DND-41 (cell line): ENCODE measurements at regions not wholly inside any gene's neighbourhood (a gene's known extent, or its start where the extent isn't known, plus 50 kb on each side); places are given as distances from the start of the nearest gene placed in this dataset.

Experiments
- ATAC-seq: fragments of 200-7000 bp; cut with Tn5 transposase; 3 replicates; pipeline ENCODE4 v1.9.1; 2021; ENCODE audit warnings: low read depth; ENCODE audit not compliant: insufficient read depth
- DNase-seq: peaks from one replicate; pipeline ENCODE4 v3.0.0-alpha.2; 2020
- H2AFZ ChIP-seq: 2 replicates; pipeline ENCODE4 v1.6.0; 2012; ENCODE audit warnings: low read depth, low read length
- H3K27ac ChIP-seq: 2 replicates; pipeline ENCODE4 v1.5.1; 2012; ENCODE audit warnings: low read length, inconsistent platforms
- H3K27me3 ChIP-seq: fragments of 200-600 bp; sonication (generic); 2 replicates; pipeline ENCODE4 v1.6.0; 2012; ENCODE audit warnings: low read length, mild to moderate bottlenecking, inconsistent platforms; ENCODE audit not compliant: insufficient read depth, poor library complexity
- H3K36me3 ChIP-seq: 2 replicates; pipeline ENCODE4 v1.5.1; 2012; ENCODE audit warnings: low read length, inconsistent platforms; ENCODE audit not compliant: insufficient read depth
- H3K4me1 ChIP-seq: 2 replicates; pipeline ENCODE4 v1.5.1; 2012; ENCODE audit warnings: mild to moderate bottlenecking, low read length; ENCODE audit not compliant: insufficient read depth
- H3K4me2 ChIP-seq: 2 replicates; pipeline ENCODE4 v1.6.0; 2012; ENCODE audit warnings: mild to moderate bottlenecking, moderate library complexity, low read length, inconsistent platforms; ENCODE audit not compliant: insufficient read depth
- H3K4me3 ChIP-seq, 2 experiments: fragments of 200-600 bp in 1 of 2; shearing (Covaris generic) in 1 of 2; 2 replicates each; pipeline ENCODE4 v1.5.1; 2012 to 2016; ENCODE audit warnings: inconsistent platforms in 2 of 2, low read length in 2 of 2, mild to moderate bottlenecking in 2 of 2, low read depth in 1 of 2, moderate library complexity in 1 of 2
- H3K79me2 ChIP-seq: 2 replicates; pipeline ENCODE4 v1.6.0; 2012; ENCODE audit warnings: low read length, inconsistent platforms; ENCODE audit not compliant: insufficient read depth
- H3K9ac ChIP-seq: 2 replicates; pipeline ENCODE4 v1.6.0; 2012; ENCODE audit warnings: low read depth, mild to moderate bottlenecking, inconsistent platforms, low read length, moderate library complexity
- H3K9me3 ChIP-seq: 2 replicates; pipeline ENCODE4 v1.5.1; 2012; ENCODE audit warnings: low read length, moderate library complexity, mild to moderate bottlenecking, inconsistent platforms; ENCODE audit not compliant: insufficient read depth, severe bottlenecking
- H4K20me1 ChIP-seq: 2 replicates; pipeline ENCODE4 v1.6.0; 2012; ENCODE audit warnings: low read length; ENCODE audit not compliant: insufficient read depth
- EZH2 ChIP-seq: IDR thresholded peaks from 3 replicates; pipeline ENCODE4 v1.6.1; 2012; ENCODE audit warnings: borderline replicate concordance, low read depth, mild to moderate bottlenecking, moderate library complexity, low read length, inconsistent platforms; ENCODE audit not compliant: severe bottlenecking
- TF ChIP-seq, protein P1 (sequence below): IDR thresholded peaks from 2 replicates; pipeline ENCODE4 v1.5.1; 2012; ENCODE audit warnings: borderline replicate concordance, low read length, moderate library complexity, mild to moderate bottlenecking; ENCODE audit not compliant: poor library complexity, severe bottlenecking; ENCODE audit errors: extremely low read depth

DNA sequence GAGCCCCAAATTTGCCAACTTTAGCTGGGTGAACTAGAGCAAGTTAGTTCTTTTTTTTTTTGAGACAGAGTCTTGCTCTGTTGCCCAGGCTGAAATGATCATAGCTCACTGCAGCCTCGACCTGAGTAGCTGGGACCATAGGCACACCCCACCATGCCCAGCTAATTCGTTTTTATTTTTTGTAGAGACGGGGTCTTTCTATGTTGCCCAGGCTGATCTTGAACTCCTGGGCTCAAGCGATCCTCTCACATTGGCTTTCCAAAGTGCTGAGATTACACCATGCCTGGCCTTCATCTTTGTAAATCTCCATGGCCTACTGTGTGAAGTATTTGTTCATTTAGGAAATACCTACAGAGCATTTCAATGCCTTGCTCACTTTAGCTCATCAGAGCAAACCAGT, 105.6 kb upstream of the SLC44A3 start:
- ATAC-seq (no peak), DNase-seq (no peak)
- no peaks in the 10 kb centered on the region for H3K27me3 ChIP-seq
- no peak overlapping the region for H3K4me2 ChIP-seq
- no peak for TF ChIP-seq EZH2
- TF ChIP-seq, protein P1, sequence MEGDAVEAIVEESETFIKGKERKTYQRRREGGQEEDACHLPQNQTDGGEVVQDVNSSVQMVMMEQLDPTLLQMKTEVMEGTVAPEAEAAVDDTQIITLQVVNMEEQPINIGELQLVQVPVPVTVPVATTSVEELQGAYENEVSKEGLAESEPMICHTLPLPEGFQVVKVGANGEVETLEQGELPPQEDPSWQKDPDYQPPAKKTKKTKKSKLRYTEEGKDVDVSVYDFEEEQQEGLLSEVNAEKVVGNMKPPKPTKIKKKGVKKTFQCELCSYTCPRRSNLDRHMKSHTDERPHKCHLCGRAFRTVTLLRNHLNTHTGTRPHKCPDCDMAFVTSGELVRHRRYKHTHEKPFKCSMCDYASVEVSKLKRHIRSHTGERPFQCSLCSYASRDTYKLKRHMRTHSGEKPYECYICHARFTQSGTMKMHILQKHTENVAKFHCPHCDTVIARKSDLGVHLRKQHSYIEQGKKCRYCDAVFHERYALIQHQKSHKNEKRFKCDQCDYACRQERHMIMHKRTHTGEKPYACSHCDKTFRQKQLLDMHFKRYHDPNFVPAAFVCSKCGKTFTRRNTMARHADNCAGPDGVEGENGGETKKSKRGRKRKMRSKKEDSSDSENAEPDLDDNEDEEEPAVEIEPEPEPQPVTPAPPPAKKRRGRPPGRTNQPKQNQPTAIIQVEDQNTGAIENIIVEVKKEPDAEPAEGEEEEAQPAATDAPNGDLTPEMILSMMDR: no peak
- H3K9ac ChIP-seq: no peak overlapping the region
- H3K4me3 ChIP-seq: no peak overlapping the region
- H3K27ac ChIP-seq: 0 out of 2 replicates have a peak overlapping the region, but pooled peaks have one; percentile 53
- peaks cover 13% of the 10 kb centered on the region for H3K4me1 ChIP-seq
- H3K36me3 ChIP-seq: no peaks in the 10 kb centered on the region
- H2AFZ ChIP-seq: no peak overlapping the region
- no peaks in the 10 kb centered on the region for H4K20me1 ChIP-seq
- H3K9me3 ChIP-seq: no peaks in the 10 kb centered on the region
- no peaks in the 10 kb centered on the region for H3K79me2 ChIP-seq

DNA sequence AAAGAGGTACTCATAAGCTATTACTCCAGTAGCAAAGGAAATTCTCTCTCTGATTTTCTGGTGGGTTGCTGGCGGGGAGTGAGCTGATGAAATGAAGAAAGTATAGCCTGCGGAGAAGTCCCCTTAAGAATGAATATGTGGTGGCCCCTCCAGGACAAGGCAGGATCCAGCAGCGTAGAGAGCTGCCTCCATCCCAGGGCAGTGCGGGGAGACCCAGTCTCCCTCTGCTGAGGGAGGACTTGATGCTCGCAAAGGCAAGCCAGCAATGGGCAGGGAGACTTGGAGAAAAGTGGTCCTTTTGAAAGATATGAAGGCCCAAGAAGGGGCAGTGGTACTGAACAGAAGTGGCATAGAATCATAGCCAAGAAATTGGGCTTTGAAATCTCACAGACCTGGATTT, 106.0 kb upstream of the SLC44A3 start:
- TF ChIP-seq, protein P1: no peak
- TF ChIP-seq EZH2: no peak
- Histone ChIP-seq H3K9me3 (no peaks in the 10 kb centered on the region), H3K79me2 (no peaks in the 10 kb centered on the region), H3K9ac (no peak overlapping the region), H4K20me1 (no peaks in the 10 kb centered on the region), H3K36me3 (no peaks in the 10 kb centered on the region), H3K4me1 (peaks cover 13% of the 10 kb centered on the region), H2AFZ (no peak overlapping the region), H3K27ac (no peak overlapping the region), H3K4me2 (no peak overlapping the region), H3K27me3 (no peaks in the 10 kb centered on the region), H3K4me3 (no peak overlapping the region)
- no peak for DNase-seq
- ATAC-seq: no peak

DNA sequence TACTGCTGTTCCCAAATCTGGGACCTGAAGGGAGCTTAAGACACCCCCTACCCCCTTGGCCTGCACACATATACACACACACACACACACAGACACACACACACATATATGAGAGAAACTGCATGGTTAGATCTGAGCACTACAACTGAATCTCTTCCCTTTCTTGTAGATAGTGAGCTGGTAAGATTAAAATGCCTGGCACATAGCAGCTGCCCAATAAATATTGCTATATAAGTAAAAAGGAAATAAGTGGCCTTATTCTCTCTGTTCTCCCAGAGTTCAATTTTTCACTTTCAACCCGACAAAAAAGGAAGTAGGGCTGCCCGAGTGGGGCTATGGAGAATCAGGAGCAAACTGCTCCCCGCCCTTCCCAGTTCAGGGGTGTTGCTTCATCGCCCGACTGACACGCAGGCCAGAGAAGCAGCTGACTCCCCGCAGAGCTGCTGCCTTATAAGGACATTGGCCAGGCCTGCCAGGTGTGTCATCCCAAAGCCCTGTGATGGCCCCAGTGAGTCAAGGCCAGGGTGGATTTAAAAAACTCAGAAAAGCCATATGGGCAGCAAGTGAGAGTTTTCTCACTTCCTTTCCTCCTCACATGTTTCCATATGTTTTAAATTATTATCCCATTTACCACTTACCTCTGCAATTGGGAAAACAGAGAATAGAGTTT, 106.5 kb upstream of the SLC44A3 start:
- Histone ChIP-seq H3K36me3 (no peaks in the 10 kb centered on the region), H3K4me1 (peaks cover 13% of the 10 kb centered on the region), H3K9me3 (no peaks in the 10 kb centered on the region), H3K27ac (no peak overlapping the region), H3K27me3 (no peaks in the 10 kb centered on the region), H3K79me2 (no peaks in the 10 kb centered on the region), H3K9ac (no peak overlapping the region), H2AFZ (no peak overlapping the region), H4K20me1 (no peaks in the 10 kb centered on the region), H3K4me2 (no peak overlapping the region), H3K4me3 (no peak overlapping the region)
- DNase-seq: no peak
- ATAC-seq: no peak
- no peak for TF ChIP-seq EZH2
- TF ChIP-seq, protein P1: no peak
